GM21515 (cell line): ENCODE measurements at regions not wholly inside any gene's neighbourhood (a gene's known extent, or its start where the extent isn't known, plus 50 kb on each side); places are given as distances from the start of the nearest gene placed in this dataset.
"Not testable (repeated sequence)": the region's sequence is repeated elsewhere in the genome, so short reads cannot be mapped to it uniquely, and the experiment has no call there.

Source experiments
- ATAC-seq: cut with Tn5 transposase; IDR thresholded peaks from one replicate; pipeline ENCODE4 v1.9.1; 2021; ENCODE audit not compliant: unreplicated experiment

DNA sequence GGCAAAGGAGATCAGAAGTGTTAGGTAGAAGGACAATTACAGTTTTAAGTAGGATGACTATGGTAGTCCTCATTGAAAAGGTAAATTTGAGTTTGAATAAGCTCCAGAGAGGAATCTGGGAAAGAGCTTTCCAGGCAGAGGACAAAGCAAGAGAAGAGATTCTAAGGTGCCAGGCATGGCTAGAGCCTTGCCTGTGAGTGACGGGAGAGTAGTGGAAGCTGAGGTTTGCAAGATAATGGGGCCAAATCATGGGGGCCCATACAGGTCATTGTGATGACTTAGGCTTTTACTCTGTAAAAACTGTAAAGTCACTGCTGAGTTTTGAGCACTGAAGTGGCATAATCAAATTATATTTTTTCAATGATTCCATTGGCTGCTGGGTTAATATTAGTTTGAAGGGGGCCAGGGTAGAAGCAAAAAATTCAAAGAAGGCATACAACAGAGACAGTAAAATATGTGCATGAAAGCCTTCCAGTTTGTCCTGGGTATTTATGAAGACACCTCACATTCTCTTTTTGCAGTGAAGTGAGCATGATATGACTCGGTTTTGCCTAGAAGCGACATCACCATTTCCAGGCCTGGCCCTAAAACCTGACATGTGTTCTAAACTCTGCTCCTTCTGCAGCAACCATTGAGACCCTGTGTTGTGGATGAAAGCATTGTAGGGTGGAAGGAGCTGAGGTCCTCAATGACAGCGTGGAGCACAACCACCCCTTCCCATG, 279.8 kb upstream of the TNC start:
- ATAC-seq, result no peak

- no peak for ATAC-seq
Measured at GRCh38 chr9:115398313-115398650, 280.3 kb upstream of the TNC start.

GRCh38 chr9:115398996-115399395, 281.0 kb upstream of the TNC start:
- ATAC-seq, result no peak

DNA sequence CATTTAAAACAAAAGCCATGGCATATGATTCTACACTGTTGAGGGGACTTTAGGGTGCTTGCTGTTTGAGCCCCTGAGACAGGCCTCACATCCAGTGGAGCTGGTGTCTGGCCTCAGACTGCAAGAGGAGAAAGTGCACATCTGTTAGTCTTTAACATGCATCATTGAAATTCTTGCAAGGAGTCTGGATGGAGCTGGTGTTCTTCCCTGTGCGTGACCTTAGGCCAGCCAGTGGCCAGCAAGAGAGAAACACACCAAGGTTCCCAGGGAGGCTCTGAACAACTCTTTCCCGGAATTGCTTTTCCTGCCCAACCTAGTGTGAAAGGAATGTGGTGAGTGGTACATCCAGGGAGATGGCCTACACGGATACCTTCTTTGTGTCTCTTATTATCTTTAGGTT, 282.8 kb upstream of the TNC start:
- no peak for ATAC-seq

DNA sequence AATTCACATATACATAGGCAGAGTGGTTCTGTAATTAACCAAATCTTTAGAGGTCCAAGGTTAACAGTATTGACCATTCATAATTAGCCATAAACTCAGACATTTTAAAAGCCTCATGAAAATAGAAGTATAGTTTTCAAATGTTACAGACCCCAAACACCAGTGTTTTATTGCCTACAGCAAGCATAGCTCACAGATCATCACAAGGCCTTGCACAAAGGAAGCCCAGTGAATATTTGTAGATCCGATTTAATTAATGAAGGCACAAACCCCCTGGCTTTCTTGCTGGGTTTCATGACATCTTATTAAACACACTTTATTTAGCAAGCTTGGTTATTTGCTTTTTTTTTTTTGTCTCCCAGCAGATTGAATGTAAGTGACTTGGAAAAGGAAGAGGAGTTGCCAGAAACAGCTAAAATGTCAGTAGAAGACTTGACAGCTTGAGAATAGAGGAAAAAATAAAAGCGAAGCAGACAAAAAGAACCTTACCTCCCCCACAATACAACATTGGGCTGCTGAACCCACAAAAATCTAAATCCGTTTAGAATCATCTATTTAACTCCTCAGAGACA, 283.9 kb upstream of the TNC start:
- no peak for ATAC-seq

GRCh38 chr9:115403753-115404152, 285.8 kb upstream of the TNC start:
- no peak for ATAC-seq

DNA sequence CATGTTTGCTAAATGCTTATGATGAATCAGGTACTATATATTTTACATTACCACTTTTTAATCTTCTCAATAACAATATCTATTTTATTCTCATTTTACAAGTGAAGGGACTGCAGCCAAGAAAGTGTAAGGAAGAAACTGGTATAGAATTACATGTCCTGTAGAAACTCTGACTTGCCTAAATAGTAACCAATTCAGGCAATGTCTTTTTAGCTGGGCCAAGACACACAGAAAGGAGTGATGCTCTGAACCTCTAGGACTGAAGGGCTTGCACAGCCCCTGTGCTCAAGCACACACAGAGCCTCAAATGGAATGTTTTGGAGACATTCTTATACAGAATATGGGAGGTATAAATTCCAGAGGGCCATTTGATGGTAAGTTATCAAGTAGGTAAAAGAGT, 286.4 kb upstream of the TNC start:
- no peak for ATAC-seq

GRCh38 chr9:115411516-115411915, 293.6 kb upstream of the TNC start:
- ATAC-seq, result no peak

- no peak for ATAC-seq
Measured at GRCh38 chr9:115411993-115412452, 294.1 kb upstream of the TNC start.

DNA sequence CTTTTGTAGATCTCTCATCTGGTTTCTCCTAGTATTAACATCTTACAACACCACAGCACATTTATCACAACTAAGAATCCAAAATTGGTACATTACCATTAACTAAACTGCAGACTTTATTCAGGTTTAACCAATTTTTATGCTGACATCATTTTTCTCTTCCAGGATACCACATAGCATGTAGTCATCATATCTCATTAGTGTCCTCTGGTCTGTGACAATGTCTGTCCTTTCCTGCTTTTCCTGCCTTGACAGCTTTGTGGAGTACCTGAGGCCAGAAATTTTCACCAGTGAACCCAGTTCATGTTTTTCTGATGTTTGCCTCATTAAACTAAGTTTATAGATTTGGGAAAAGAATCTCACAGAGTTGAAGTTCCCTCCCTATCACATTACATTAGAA, 294.7 kb upstream of the TNC start:
- ATAC-seq, result no peak

GRCh38 chr9:115413304-115413703, 295.3 kb upstream of the TNC start:
- peak; percentile 51 for ATAC-seq

DNA sequence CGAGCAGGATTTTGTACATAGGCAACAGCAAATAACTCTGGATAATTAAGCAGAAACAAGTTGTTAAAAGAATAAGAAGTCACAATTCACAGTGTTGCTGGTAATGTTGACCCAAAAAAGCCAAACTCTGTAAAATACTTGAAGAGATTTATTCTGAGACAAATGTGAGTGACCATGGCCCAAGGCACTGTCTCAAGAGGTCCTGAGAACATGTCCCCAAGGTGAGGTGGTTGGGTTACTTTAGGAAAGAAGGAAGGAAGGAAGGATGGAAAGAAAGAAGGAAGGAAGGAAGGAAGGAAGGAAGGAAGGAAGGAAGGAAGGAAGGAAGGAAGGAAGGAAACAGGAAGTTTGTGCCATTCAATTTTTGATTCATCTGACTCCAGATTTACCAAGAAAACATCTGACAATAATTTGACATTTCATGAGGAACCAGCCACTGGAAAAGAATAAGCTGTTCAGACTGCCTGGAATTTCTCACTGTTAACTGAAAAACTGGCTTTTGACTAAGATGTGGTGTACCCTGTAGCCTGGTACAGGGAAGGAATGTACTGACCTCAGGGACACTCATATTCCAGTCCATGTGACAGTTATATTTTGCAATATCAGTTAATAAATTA, 295.9 kb upstream of the TNC start:
- ATAC-seq, result no peak

GRCh38 chr9:115414561-115414960, 296.6 kb upstream of the TNC start:
- ATAC-seq, result no peak

DNA sequence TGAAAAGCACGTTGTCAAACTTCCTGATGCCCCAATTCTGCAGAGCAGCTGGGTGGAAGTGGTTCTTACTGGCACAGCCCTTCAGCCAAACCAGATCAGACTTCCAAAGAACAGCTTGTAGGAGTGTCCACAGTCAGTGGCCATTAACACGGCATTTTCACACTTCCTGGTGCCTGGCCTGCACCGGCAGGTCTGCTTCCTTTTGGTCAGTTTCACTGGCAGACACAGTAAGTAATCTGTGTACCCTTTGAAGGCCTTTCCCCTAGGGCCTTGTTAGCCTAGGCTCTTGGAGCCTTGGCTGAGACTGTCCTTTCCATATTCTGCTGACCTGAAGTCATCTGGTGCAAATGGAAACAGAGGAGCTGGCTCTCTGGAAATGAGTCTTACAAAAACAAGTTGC, 297.5 kb upstream of the TNC start:
- no peak for ATAC-seq

- ATAC-seq, result peak; percentile 57
Measured at GRCh38 chr9:115416299-115416698, 298.3 kb upstream of the TNC start.

DNA sequence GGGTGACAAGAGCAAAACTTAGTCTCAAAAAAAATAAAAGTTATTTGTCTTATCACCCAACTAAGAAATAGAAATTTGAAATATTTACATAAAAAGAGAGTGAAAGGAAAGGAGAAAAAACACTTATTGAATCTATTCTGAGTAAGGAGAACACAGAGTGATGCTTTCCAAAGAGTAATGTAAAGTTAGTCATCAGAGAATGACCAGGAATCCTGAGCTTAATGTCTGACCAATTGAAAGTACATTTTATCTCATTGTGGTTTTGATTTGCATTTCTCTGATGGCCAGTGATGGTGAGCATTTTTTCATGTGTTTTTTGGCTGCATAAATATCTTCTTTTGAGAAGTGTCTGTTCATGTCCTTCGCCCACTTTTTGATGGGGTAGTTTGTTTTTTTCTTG, 300.2 kb upstream of the TNC start:
- ATAC-seq, result not testable (repeated sequence)

GRCh38 chr9:115422932-115423440, 305.0 kb upstream of the TNC start:
- no peak for ATAC-seq

DNA sequence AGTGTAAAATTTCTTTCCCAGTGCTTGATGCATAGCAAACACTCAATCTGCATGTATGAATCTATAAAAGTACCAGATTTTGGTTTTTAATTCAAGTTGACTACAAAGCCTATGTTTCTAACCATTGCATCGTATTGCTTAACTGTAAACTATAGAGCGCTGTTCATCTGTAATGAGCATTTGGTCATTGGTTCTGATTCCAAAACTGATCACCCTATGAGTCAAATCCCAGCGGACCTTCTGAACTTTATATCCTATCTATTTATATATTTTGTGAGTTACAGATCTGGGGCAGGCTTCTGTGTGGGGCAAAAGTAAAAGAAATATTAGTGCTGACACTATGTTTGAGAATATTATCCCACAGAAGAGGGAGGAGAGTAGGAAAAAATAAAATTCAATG, 305.7 kb upstream of the TNC start:
- no peak for ATAC-seq

DNA sequence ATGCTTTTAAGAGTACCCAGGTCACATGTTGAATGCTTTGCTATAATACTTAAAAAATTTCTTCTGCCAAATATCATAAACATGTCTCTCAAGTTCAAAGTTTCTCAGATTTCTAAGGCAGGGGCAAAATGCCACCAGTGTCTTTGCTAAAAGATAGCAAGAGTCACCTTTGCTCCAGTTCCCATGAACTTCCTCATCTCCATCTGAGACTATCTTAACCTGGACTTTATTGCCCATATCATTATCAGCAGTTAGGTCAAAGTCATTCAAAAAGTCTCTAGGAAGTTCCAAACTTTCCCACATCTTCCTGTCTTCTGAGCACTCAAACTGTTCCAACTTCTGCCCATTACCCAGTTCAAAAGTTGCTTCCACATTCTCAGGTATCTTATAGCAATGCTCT, 307.6 kb upstream of the TNC start:
- no peak for ATAC-seq

GRCh38 chr9:115437418-115437817, 319.5 kb upstream of the TNC start:
- no peak for ATAC-seq

DNA sequence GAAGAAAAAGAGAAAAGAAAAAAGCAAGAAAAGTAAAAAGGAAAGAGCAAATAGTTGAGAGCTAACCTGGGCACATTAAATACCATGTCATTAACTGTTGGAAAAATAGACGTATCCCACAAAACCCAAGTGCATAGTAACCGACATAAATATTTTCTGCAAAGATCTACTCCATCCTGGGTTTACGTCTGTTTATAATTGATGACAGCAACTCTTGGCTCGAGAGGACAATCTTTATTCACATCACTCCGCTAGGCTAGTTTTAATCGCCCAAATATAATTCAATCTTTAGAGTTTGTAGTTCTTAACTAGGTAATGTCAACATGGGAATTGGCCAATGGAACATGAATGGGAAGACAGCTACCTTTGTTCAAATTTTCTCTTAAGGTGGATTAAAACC, 321.7 kb upstream of the TNC start:
- ATAC-seq, result no peak

GRCh38 chr9:115442054-115442453, 324.1 kb upstream of the TNC start:
- no peak for ATAC-seq
